NCI-H1105 (cell line): ENCODE measurements at regions not wholly inside any gene's neighbourhood (a gene's known extent, or its start where the extent isn't known, plus 50 kb on each side); places are given as distances from the start of the nearest gene placed in this dataset.
"Not testable (repeated sequence)": the region's sequence is repeated elsewhere in the genome, so short reads cannot be mapped to it uniquely, and the experiment has no call there.

Experiments
- DNase-seq: peaks from one replicate; lab custom pipeline; 2025; lab: John Stamatoyannopoulos, UW

GRCh38 chr4:53714236-53715140 lies 123.2 kb upstream of the LNX1 start:
- no peak for DNase-seq

- no peak for DNase-seq
Observed at GRCh38 chr4:53713767-53714166, 122.5 kb upstream of the LNX1 start.

DNA sequence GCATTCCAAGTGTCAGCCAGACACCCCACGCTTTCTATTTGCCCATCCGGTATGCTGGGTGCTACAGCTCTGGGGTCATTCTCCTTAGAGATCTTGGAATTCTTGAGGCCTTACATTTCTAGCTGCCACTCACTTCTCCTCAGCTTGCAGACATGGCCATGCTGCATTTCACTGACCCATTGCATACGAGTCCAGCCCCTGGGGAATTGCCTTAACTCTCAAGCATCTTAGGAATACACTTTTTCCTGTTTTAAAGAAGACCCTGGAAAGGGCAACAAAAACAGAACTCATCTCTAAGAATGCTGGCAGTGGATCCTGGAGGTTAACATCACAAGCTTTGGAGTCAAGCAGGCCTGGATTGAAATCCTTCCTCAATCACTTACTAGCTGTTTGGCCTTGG lies 122.0 kb upstream of the LNX1 start:
- DNase-seq, result no peak

DNA sequence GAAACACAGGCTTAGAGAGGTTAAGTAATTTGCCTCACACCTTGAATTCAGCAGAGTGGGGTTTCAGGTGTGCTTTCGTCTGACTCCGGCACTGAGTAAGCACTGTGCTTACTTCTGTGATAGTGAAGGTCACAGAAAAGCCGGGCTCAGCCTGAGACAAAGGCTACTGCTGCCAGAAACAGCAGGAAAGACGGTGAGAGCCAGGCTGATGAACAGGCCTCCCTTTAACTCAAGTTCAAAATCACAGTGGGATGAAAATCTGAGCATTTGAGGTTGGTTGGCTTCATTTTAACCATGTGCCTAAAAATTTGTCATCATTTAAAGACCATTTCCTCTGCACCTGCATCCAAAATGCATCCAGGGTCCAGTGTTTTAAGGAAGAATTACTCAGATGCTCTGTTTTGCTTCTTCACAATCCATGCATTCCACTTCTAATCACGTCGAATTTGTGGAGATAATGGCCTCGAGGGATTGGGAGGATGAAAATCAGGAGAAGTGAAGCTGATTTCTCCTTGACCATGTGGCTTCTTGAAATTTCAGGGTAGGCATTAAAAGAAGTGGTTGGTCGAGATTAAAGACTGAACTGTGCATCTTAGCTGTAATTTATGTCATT lies 121.2 kb upstream of the LNX1 start:
- no peak for DNase-seq

GRCh38 chr4:53711926-53712325 lies 120.6 kb upstream of the LNX1 start:
- no peak for DNase-seq

GRCh38 chr4:53709693-53710092 lies 118.4 kb upstream of the LNX1 start:
- no peak for DNase-seq

DNA sequence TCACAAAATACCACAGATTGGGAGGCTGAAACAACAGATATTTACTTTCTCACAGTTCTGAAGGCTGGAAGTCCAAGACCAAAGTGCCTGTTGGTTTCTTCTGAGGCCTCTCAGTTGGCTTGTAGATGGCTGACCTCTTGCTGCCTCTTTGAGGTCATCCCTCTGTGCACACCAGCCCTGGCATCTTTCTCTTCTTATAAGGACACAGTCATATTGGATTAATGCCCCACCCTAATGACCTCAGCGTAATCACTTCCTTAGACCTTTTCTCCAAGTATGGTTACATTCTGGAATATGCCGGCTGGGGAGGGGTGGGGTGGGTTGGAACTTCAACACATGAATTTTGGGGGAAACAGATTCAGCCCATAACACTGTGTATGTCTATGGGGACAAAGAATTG lies 116.2 kb upstream of the LNX1 start:
- no peak for DNase-seq

- DNase-seq, result no peak
Observed at GRCh38 chr4:53706422-53707032, 115.2 kb upstream of the LNX1 start.

DNA sequence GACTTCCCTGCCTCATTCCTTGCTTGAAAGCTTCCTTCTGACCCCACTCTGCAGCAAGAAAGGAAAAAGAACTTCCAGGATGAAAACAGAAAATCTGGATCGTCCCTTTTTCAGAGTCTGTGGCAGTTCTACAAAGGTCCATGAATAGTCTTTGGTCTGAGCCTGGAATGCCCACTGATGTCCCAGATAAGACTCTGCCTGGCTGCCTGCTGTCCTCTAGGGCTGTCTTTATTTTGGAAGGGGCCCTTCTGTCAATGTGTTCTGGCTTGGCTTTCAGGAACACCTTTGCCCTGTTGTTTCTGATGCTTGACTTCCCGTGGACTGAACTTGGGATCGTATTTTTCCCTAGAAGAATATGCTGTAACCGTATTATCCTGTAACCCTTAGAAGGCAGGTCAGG lies 114.7 kb upstream of the LNX1 start:
- no peak for DNase-seq

DNA sequence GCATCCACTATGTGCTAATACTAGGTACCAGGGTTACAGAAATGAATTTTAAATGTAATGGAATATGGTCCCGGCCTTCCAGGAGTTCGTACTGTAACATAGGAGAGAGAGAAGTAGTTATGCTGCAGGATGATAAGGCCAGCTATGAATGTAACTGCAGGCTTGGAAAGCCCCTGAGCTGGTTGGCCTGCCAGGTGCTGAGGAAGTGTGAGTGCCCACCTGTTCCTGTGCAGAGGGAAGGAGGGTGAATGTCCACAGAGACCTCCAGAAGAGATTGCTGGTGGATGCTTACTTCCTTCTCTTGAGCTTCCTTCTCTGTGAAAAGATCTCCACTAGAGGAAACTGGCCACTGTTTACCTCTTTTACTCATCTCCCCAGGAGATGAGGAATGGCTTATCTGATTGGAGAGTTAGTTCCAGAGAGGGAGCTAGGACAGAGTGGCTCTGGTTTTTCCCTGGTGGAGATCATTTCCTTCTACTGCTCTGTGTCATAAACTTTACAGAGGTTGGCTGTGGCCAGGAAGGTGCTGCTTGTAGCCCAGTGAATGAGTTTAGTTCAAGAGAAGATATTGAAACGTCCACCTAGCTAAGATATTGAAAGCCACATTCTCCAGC lies 114.0 kb upstream of the LNX1 start:
- no peak for DNase-seq

DNA sequence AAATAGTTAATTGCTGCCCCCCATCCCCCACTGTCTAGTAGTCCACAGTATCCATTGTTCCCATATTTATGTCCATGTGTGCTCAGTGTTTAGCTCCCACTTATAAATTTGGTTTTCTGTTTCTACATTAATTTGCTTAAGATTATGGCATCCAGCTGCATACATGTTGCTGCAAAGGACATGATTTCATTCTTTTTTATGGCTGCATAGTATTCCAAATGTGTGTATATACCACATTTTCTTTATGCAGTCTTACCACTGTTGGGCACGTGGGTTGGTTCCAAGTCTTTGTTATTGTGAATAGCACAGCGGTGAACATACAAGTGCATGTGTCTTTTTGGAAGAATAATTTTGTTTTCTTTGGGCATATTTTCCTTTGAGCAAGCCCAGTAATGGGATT lies 113.0 kb upstream of the LNX1 start:
- no peak for DNase-seq

GRCh38 chr4:53703267-53703655 lies 112.0 kb upstream of the LNX1 start:
- DNase-seq, result no peak

DNA sequence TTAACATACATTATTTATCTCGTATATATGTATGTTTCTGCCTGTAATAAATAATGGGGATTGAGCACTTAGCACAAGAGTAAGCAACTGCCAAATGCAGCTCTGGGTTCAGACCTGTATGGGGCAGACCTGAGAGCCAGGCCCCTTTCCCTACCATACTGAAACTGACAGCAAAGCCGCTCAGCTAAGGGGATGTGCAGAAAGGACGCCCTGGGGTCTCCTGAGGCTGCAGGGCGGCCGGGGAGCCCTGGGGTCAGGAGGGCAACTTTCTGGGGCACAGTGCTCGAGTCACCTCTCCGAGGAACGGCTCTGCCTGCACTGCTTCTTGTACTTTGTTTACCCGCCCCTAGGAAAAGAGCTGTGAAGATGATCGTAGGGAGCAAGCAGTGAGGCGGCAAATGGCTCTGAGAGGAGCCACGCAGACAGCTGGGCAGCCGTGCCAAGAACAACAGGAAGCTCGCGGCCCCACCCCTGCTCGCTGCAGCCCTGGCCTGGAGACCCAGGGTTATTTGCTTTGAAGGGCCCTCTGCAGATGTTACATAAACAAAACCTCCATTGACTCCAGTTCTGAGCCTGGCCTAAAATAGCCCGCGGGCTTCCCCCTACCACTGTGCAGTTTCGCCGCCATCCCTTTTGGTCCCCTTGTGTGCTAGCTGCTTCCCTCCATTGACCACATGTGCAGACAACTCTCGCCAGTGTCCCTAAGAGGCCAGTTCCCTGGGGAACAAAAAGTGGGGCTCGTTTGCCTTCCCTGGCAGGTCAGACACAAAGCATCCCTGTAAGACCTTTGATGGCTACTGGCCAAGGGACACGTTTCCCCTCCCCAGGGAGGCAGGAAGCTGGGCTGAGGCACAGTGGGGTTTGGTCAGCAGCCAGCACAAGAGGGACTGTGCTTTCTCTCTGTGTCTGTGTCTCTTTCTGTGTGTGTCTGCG lies 111.3 kb upstream of the LNX1 start:
- peak; percentile 57 for DNase-seq

- DNase-seq, result not testable (repeated sequence)
Observed at GRCh38 chr4:53701260-53701659, 110.0 kb upstream of the LNX1 start.

DNA sequence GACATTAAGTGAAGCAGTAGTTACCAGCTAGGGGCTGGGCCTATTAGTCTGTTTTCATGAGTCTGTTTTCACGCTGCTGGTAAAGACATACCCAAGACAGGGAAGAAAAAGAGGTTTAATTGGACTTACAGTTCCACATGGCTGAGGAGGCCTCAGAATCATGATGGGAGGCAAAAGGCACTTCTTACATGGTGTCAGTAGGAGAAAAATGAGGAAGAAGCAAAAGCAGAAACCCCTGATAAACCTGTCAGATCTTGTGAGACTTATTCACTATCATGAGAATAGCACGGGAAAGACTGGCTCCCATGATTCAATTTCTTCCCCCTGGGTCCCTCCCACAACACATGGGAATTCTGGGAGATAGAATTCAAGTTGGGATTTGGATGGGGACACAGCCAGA lies 108.0 kb upstream of the LNX1 start:
- not testable (repeated sequence) for DNase-seq

- no peak for DNase-seq
Observed at GRCh38 chr4:53697016-53697685, 105.9 kb upstream of the LNX1 start.

- no peak for DNase-seq
Observed at GRCh38 chr4:53695540-53696463, 104.5 kb upstream of the LNX1 start.

DNA sequence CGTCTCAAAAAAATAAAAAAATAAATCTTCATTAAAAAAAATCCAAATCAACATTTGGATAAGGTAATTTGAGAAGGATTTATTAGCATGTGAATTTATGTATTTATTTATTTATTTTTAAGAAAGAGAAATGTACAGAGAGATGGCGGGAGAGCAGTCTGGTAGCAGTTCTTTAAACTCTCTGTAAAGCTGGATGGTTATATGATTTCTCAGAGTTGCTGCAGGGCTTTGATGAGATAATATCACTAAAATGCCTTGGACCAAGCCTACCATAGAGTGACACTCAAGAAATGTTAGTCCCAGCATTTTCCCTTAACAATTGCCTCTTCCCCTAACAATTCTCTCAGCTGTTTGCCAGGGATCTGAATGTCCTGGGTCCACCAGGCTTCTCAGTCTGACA lies 103.4 kb upstream of the LNX1 start:
- DNase-seq, result no peak

DNA sequence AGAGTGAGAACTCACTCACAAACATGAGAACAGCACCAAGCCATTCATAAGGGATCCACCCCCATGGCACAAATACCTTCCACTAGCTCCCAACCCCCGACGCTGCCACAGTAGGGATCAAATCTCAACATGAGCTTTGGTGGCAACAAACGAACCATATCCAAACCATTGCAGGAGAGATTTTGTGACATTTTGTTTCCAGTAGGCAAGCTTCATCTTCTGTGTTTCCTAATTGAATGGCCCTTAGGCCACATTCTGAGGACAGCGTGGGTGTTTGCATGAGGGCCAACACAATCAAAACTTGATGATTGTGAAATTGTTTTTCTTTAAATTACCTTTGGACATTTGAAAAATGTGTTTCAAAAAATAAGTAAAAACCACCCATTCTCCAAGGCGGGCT lies 102.6 kb upstream of the LNX1 start:
- DNase-seq, result no peak

- no peak for DNase-seq
Observed at GRCh38 chr4:53693408-53693807, 102.1 kb upstream of the LNX1 start.
